ENCODE measurements at regions not wholly inside any gene's neighbourhood (a gene's known extent, or its start where the extent isn't known, plus 50 kb on each side); places are given as distances from the start of the nearest gene placed in this dataset.
A peak's percentile ranks its signal among the peaks of the same experiment; 100 is the strongest.
"Not testable (repeated sequence)": the region's sequence is repeated elsewhere in the genome, so short reads cannot be mapped to it uniquely, and the experiment has no call there.

DNA sequence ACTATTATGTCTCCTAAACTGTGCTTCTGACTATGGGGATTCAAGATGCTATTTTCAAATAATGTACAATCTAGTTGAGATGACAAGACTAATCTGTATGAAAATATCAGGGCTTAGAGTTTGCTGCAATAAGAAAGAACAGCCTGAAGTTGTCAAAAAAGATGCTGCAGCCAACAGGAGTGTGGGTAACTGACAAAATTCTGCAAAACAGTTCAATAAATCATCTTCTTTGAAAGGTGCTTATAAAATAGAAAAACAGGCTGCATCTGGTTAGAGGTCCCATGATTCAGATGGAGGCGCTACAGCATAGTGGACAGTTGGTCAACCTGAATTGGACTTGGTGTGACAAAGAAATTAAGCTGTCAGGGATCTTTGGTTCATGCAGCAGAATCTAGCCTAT, 511.0 kb downstream of the XPNPEP1 start:
- no peak for DNase-seq (ENCODE audit: low read depth)

- DNase-seq (ENCODE audit: low read depth), result peak; percentile 6
These were observed 511.4 kb downstream of the XPNPEP1 start for GRCh38 chr10:109411917-109412316.

DNA sequence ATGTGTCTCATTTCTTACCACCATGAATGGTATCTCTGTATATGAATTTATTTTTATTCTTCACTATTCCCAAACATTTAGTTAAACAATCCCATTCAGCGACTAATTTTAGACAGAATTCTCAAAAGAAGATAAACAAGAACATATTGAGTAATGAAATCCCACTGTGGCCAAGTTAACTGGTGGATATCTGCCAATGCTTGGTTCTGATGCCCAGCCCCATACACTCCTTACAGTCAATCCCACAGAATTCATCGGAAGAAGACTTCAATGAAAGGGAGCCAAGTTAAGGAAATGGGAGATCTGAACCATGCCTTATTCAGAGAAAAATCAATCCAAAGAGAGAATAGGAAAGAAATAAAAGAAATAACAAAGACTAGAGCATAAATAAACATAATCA, 518.0 kb downstream of the XPNPEP1 start:
- no peak for DNase-seq (ENCODE audit: low read depth)

- no peak for DNase-seq (ENCODE audit: low read depth)
These were observed 519.8 kb downstream of the XPNPEP1 start for GRCh38 chr10:109403551-109403950.

- no peak for DNase-seq (ENCODE audit: low read depth)
These were observed 529.9 kb downstream of the XPNPEP1 start for GRCh38 chr10:109393425-109393824.

GRCh38 chr10:109386921-109387320, 536.4 kb downstream of the XPNPEP1 start:
- DNase-seq (ENCODE audit: low read depth), result no peak

- DNase-seq (ENCODE audit: low read depth), result no peak
These were observed 537.2 kb downstream of the XPNPEP1 start for GRCh38 chr10:109386101-109386500.

DNA sequence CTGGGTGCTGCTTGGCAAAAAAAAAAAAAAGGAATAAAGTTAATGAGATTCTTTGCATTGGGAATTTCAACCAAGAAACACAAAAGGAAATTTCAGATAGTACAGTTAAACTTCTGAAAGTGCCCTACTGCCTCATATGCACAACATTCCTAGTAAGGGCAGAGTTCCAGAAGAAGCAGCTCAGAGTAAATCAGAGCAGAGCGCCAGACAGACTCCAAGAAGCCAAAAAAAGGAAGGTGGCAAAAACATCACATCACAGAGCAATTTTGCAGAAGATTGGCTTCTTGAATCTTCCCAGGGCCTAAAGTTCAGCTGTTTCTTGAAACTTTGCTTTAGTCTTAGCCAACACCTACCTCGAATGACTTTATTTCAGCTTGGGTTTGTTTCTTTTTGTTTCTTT, 544.1 kb downstream of the XPNPEP1 start:
- DNase-seq (ENCODE audit: low read depth), result no peak

DNA sequence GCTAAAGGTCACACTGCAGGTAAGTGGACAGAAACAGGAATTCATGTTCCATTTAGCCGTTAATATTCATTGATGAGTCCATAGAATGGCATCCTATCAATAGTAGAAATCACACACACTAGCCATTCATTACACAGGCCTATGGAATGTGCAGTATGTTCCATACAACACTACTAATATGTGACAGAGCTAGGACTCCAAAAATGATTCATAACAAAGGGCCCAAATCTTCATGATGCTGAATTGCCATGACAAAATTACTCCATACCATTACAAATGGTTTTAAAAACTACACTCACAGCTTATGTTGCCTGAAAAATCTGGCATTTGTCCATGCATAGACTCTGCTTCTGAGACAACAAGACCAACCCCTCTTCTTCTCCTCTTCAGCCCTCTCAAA, 549.1 kb downstream of the XPNPEP1 start:
- DNase-seq (ENCODE audit: low read depth), result peak; percentile 78

- no peak for DNase-seq (ENCODE audit: low read depth)
These were observed 564.0 kb downstream of the XPNPEP1 start for GRCh38 chr10:109359316-109359715.

- no peak for DNase-seq (ENCODE audit: low read depth)
These were observed 565.0 kb downstream of the XPNPEP1 start for GRCh38 chr10:109358325-109358724.

DNA sequence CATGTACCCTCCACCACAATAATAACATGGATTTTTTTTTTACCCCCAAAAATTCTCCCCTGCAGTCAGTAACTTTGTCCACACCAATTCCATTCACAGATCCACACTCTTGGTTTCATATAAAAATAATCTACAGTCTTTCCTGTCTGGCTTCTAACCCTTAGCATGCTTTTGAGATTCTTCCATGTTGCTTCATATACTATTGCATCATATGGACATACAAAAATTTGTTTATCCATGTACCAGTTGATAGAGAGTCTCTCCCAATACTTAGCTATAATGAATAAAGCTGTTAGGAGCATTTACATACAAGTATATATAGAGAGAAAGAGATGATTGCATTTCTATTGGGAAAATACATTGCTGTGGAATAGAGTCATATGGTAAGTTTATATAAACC, 575.0 kb downstream of the XPNPEP1 start:
- no peak for DNase-seq (ENCODE audit: low read depth)

DNA sequence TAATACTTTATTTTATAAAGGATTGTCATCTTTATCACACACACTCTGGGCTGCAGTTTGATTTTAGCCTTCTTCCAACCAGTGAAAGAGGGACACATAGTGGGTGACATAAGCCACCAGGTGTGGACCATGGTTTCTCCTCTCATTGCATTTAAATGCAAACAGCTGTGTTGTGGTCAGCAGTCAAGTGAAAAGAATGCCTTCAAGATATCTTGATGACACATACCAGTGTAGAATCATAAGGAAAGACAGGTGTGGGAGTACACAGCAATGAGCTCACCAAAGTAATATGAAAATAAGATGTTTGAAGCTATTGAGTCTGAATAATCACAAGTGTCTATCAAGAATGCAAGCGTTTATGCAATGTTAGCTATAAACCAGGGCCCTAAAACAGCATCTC, 580.0 kb downstream of the XPNPEP1 start:
- peak; percentile 63 for DNase-seq (ENCODE audit: low read depth)

- DNase-seq (ENCODE audit: low read depth), result no peak
These were observed 581.3 kb downstream of the XPNPEP1 start for GRCh38 chr10:109341986-109342385.

- no peak for DNase-seq (ENCODE audit: low read depth)
These were observed 595.3 kb downstream of the XPNPEP1 start for GRCh38 chr10:109328001-109328400.

- no peak for DNase-seq (ENCODE audit: low read depth)
These were observed 596.0 kb downstream of the XPNPEP1 start for GRCh38 chr10:109327266-109327665.

DNA sequence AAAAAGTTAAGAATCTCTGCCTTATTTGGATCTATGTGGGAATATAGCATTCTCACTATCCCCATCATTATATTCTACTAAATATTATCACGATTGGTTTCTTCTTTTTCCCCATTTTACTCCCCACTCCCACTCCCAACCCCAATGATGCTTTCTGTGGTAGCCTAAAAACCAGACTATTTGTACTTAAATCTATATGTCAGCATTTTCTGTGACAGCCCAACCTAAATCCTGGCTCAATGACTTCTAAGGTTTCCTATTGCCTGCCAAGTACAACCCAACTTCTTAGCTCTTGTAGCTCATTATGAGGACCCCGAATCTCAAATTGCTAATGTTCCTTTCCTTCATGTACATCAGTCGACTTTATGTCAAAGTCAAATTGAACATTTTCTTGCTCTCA, 598.6 kb downstream of the XPNPEP1 start:
- no peak for DNase-seq (ENCODE audit: low read depth)

- no peak for DNase-seq (ENCODE audit: low read depth)
These were observed 605.5 kb downstream of the XPNPEP1 start for GRCh38 chr10:109317746-109318366.

GRCh38 chr10:109314016-109314415, 609.3 kb downstream of the XPNPEP1 start:
- DNase-seq (ENCODE audit: low read depth), result not testable (repeated sequence)

- not testable (repeated sequence) for DNase-seq (ENCODE audit: low read depth)
These were observed 610.8 kb downstream of the XPNPEP1 start for GRCh38 chr10:109312555-109312954.

- DNase-seq (ENCODE audit: low read depth), result no peak
These were observed 614.3 kb downstream of the XPNPEP1 start for GRCh38 chr10:109308971-109309370.

GRCh38 chr10:109307102-109307501, 616.2 kb downstream of the XPNPEP1 start:
- not testable (repeated sequence) for DNase-seq (ENCODE audit: low read depth)

- DNase-seq (ENCODE audit: low read depth), result no peak
These were observed 616.6 kb downstream of the XPNPEP1 start for GRCh38 chr10:109306698-109307097.

DNA sequence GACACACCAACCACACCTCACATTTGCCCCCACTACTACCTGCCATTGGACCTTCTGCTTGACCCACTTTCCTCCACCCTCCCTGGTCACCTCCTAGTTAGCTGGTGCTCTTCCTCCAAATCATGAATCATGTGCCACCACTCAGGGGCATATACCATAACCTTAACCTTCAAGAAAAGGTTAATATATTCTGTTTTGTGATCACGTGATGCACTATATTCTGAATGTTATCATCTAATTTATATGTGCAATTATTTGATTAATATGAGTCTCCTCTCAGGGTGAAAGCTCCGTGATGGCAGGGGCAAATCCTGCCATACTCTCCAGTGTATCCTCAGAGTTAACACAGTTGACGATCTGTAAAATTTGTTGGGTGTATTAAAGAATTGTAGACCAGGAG, 635.5 kb downstream of the XPNPEP1 start:
- no peak for DNase-seq (ENCODE audit: low read depth)

Measured in HT1080 (cell line).